HepG2 (cell line): ENCODE measurements at regions not wholly inside any gene's neighbourhood (a gene's known extent, or its start where the extent isn't known, plus 50 kb on each side); places are given as distances from the start of the nearest gene placed in this dataset.

Experiments
- ATF1 ChIP-seq: IDR thresholded peaks from 2 replicates; pipeline ENCODE4 v1.6.1; 2016; ENCODE audit warnings: mild to moderate bottlenecking, control low read depth
- CTCF ChIP-seq: sonication (generic); formaldehyde crosslinking; IDR thresholded peaks from 2 replicates; pipeline ENCODE4 v1.5.0; 2020; ENCODE audit warnings: mild to moderate bottlenecking, missing genetic modification reagents, moderate library complexity
- ETV5 ChIP-seq: IDR thresholded peaks from 2 replicates; pipeline ENCODE4 v1.6.1; 2018; ENCODE audit warnings: missing biosample characterization, missing genetic modification reagents, inconsistent platforms, borderline replicate concordance
- KMT2A ChIP-seq: sonication (generic); formaldehyde crosslinking; IDR thresholded peaks from 2 replicates; pipeline ENCODE4 v1.4.0; 2020; ENCODE audit warnings: missing genetic modification reagents
- SIN3A ChIP-seq: IDR thresholded peaks from 2 replicates; pipeline ENCODE4 v1.6.1; 2011; ENCODE audit warnings: low read depth, mild to moderate bottlenecking, control low read depth, low read length, borderline replicate concordance
- SRF ChIP-seq: IDR thresholded peaks from 2 replicates; pipeline ENCODE4 v1.6.1; 2011; ENCODE audit warnings: mild to moderate bottlenecking, low read depth, low read length, moderate library complexity
- TAF1 ChIP-seq: sonication (generic); formaldehyde crosslinking; IDR thresholded peaks from 2 replicates; pipeline ENCODE4 v1.4.0; 2020; ENCODE audit warnings: missing genetic modification reagents
- TP53 ChIP-seq: sonication (generic); formaldehyde crosslinking; conservative IDR thresholded peaks from 2 replicates; pipeline ENCODE4 v1.4.0; 2020; ENCODE audit warnings: missing genetic modification reagents
- USF2 ChIP-seq, 2 experiments: sonication (generic) in 1 of 2; formaldehyde crosslinking in 1 of 2; IDR thresholded peaks; 2 replicates each; pipeline versions ENCODE4 v1.5.1 to v1.6.1; 2011 to 2020; ENCODE audit warnings: borderline replicate concordance in 1 of 2, low read depth in 1 of 2, low read length in 1 of 2, mild to moderate bottlenecking in 1 of 2, missing genetic modification reagents in 1 of 2, moderate library complexity in 1 of 2
- ZMYM4 ChIP-seq: sonication (generic); formaldehyde crosslinking; IDR thresholded peaks from 2 replicates; pipeline ENCODE4 v1.8.1; 2023; ENCODE audit warnings: mild to moderate bottlenecking, missing genetic modification reagents
- ZNF512 ChIP-seq: sonication (generic); formaldehyde crosslinking; IDR thresholded peaks from 2 replicates; pipeline ENCODE4 v1.4.0; 2020; ENCODE audit warnings: mild to moderate bottlenecking, missing genetic modification reagents

GRCh38 chr9:107173422-107174180, 109.5 kb upstream of the RAD23B start:
- TF ChIP-seq ATF1 (CRISPR knock-in tag): no peak
- TF ChIP-seq TAF1: no peak
- TF ChIP-seq CTCF (CRISPR knock-in tag): no peak
- TF ChIP-seq ETV5 (CRISPR knock-in tag): no peak
- TF ChIP-seq KMT2A: no peak
- TF ChIP-seq ZMYM4 (CRISPR knock-in tag): no peak
- no peak for TF ChIP-seq USF2 (IDR thresholded peaks at IDR 0.05; ENCODE audit: low read depth, low read length)
- TF ChIP-seq USF2 (CRISPR knock-in tag; IDR thresholded peaks at IDR 0.05; ENCODE audit: borderline replicate concordance): no peak
- TF ChIP-seq ZNF512 (CRISPR knock-in tag): no peak
- no peak for TF ChIP-seq TP53 (CRISPR knock-in tag)
- TF ChIP-seq SIN3A: no peak
- TF ChIP-seq SRF: no peak
